Mesendoderm (in vitro differentiated cells): ENCODE measurements at regions not wholly inside any gene's neighbourhood (a gene's known extent, or its start where the extent isn't known, plus 50 kb on each side); places are given as distances from the start of the nearest gene placed in this dataset.

Experiments
- DNase-seq: peaks from one replicate; pipeline ENCODE4 v3.0.0; 2013
- H2AK5ac ChIP-seq: 2 replicates; pipeline ENCODE4 v1.6.1; 2013; ENCODE audit warnings: low read length, inconsistent platforms
- H2BK120ac ChIP-seq: 2 replicates; pipeline ENCODE4 v1.6.1; 2013; ENCODE audit warnings: low read depth, mild to moderate bottlenecking, low read length, moderate library complexity, mixed read lengths
- H2BK15ac ChIP-seq: replicated peaks from 2 replicates; pipeline ENCODE4 v1.6.1; 2013; ENCODE audit warnings: low read depth, mild to moderate bottlenecking, moderate library complexity
- H2BK5ac ChIP-seq: 2 replicates; pipeline ENCODE4 v1.6.1; 2013; ENCODE audit warnings: low read length, inconsistent platforms
- H3K18ac ChIP-seq: 2 replicates; pipeline ENCODE4 v1.6.1; 2013; ENCODE audit warnings: mild to moderate bottlenecking, low read length, mixed read lengths
- H3K23ac ChIP-seq: one replicate; pipeline ENCODE4 v1.6.1; 2013; ENCODE audit warnings: low read length
- H3K27ac ChIP-seq: 2 replicates; pipeline ENCODE4 v1.5.1; 2013; ENCODE audit warnings: low read depth, mild to moderate bottlenecking, inconsistent platforms, low read length, moderate library complexity
- H3K27me3 ChIP-seq: 2 replicates; pipeline ENCODE4 v1.6.1; 2013; ENCODE audit warnings: low read length, control low read depth, mild to moderate bottlenecking, inconsistent platforms; ENCODE audit not compliant: insufficient read depth, poor library complexity
- H3K36me3 ChIP-seq: 2 replicates; pipeline ENCODE4 v1.6.1; 2013; ENCODE audit warnings: low read length, inconsistent platforms; ENCODE audit not compliant: control insufficient read depth, insufficient read depth
- H3K4ac ChIP-seq: one replicate; pipeline ENCODE4 v1.6.1; 2013; ENCODE audit warnings: low read depth, mild to moderate bottlenecking, low read length, moderate library complexity
- H3K4me1 ChIP-seq: 2 replicates; pipeline ENCODE4 v1.6.1; 2013; ENCODE audit warnings: low read depth, low read length, inconsistent platforms; ENCODE audit not compliant: control insufficient read depth
- H3K4me2 ChIP-seq: 2 replicates; pipeline ENCODE4 v1.6.1; 2013; ENCODE audit warnings: low read length
- H3K4me3 ChIP-seq: 2 replicates; pipeline ENCODE4 v1.5.1; 2013; ENCODE audit warnings: mild to moderate bottlenecking, low read length
- H3K56ac ChIP-seq: one replicate; pipeline ENCODE4 v1.6.1; 2013; ENCODE audit warnings: low read length
- H3K79me1 ChIP-seq: 2 replicates; pipeline ENCODE4 v1.6.1; 2013; ENCODE audit warnings: low read length, inconsistent platforms
- H3K79me2 ChIP-seq: 2 replicates; pipeline ENCODE4 v1.6.1; 2013; ENCODE audit warnings: mild to moderate bottlenecking, low read length; ENCODE audit not compliant: control insufficient read depth, insufficient read depth
- H3K9ac ChIP-seq: 2 replicates; pipeline ENCODE4 v1.6.1; 2013; ENCODE audit warnings: low read length, inconsistent platforms
- H4K5ac ChIP-seq: one replicate; pipeline ENCODE4 v1.6.1; 2013; ENCODE audit warnings: low read length
- H4K8ac ChIP-seq: one replicate; pipeline ENCODE4 v1.6.1; 2013; ENCODE audit warnings: low read depth, mild to moderate bottlenecking, control low read depth, low read length, moderate library complexity
- WGBS: extraction: QIAGEN DNeasy Blood & Tissue Kit; methylation state at CpG from one replicate; pipeline ENCODE4 v1.1.7; 2013; ENCODE audit warnings: low lambda C conversion rate, missing lambda C conversion rate; ENCODE audit not compliant: insufficient coverage; ENCODE audit errors: extremely low coverage; 5-methylcytosine and 5-hydroxymethylcytosine counted together

DNA sequence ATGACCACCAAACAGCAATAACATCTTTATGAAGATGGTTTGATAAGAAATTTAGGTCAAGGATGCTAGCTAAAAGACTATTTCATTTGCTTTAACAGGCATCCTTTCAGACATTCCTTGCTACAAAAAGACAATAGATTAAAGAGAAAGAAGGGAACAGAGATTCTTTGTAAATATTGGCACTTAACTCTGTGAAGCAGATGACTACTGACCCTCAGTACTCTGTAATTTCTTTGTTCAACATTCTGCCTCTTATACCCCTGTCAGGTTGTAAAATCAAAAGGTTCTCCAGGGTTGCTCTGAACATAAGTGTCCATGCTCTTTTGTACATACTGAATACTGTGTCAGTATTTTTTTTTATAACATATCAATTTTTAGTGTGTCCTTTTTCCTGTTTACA, 610.6 kb upstream of the GRAMD2B start:
- no peak for DNase-seq
- H3K4me3 ChIP-seq, result no peak overlapping the region
- no peak overlapping the region for H3K18ac ChIP-seq
- H3K79me1 ChIP-seq, result no peaks in the 10 kb centered on the region
- H2AK5ac ChIP-seq, result no peak overlapping the region
- H4K5ac ChIP-seq, result no peak overlapping the region
- H2BK15ac ChIP-seq, result no peak overlapping the region
- H3K36me3 ChIP-seq, result no peaks in the 10 kb centered on the region
- no peak overlapping the region for H2BK5ac ChIP-seq
- H3K9ac ChIP-seq, result no peak overlapping the region
- no peak overlapping the region for H4K8ac ChIP-seq
- H3K23ac ChIP-seq, result no peak overlapping the region
- no peak overlapping the region for H3K4ac ChIP-seq
- no peak overlapping the region for H3K56ac ChIP-seq
- no peak overlapping the region for H3K4me2 ChIP-seq
- no peaks in the 10 kb centered on the region for H3K27me3 ChIP-seq
- no peaks in the 10 kb centered on the region for H3K79me2 ChIP-seq
- no peak overlapping the region for H2BK120ac ChIP-seq
- no peaks in the 10 kb centered on the region for H3K4me1 ChIP-seq
- no peak overlapping the region for H3K27ac ChIP-seq

DNA sequence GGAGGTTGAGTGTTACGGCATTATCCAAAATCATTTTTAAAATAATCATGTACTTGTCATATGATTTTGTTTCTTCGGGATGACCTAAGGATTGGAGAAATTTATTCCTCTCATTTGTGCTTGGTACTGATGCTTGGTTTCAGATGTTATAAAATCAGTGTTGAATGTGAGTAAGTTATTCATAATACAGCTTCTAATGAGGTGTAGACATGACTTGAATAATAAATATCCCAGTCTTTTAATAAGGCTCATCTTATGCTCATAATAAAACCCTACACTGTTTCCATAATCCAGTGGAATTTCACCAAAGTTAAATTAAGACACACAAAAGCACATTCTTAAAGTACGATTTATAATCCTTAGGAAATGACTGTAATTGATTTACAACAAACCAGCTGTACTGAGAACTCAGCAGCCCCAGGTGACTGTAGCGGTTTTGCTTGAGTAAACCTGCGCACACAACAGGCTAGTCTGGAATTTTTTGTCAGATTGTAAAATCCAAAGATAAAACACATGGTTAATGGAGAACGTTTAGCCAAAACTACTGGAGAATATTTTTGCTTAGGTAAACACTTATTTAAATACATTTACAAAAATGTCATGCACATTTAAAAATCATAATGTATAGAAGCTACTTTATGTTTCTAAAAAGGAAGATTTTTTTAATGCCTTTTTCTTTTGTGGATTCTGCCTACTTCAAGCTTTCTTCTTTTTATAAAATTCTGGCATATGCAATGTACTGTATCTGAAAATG, 609.8 kb upstream of the GRAMD2B start:
- H3K9ac ChIP-seq, result no peak overlapping the region
- no peak overlapping the region for H2BK120ac ChIP-seq
- H3K4me1 ChIP-seq, result no peaks in the 10 kb centered on the region
- H4K8ac ChIP-seq, result no peak overlapping the region
- WGBS, result no CpG with 5 or more reads among the region's 6 CpGs
- H3K4ac ChIP-seq, result no peak overlapping the region
- no peak overlapping the region for H2AK5ac ChIP-seq
- no peak overlapping the region for H3K23ac ChIP-seq
- no peak overlapping the region for H3K27ac ChIP-seq
- no peaks in the 10 kb centered on the region for H3K79me1 ChIP-seq
- no peaks in the 10 kb centered on the region for H3K36me3 ChIP-seq
- no peak overlapping the region for H4K5ac ChIP-seq
- H3K79me2 ChIP-seq, result no peaks in the 10 kb centered on the region
- H3K4me2 ChIP-seq, result no peak overlapping the region
- no peak overlapping the region for H3K18ac ChIP-seq
- no peak overlapping the region for H2BK5ac ChIP-seq
- no peak overlapping the region for H2BK15ac ChIP-seq
- no peak overlapping the region for H3K56ac ChIP-seq
- no peak overlapping the region for H3K4me3 ChIP-seq
- no peak for DNase-seq
- H3K27me3 ChIP-seq, result no peaks in the 10 kb centered on the region

- Histone ChIP-seq H2BK120ac (no peak overlapping the region), H3K4me1 (no peaks in the 10 kb centered on the region), H3K27me3 (no peaks in the 10 kb centered on the region), H3K79me1 (no peaks in the 10 kb centered on the region), H3K27ac (no peak overlapping the region), H3K23ac (no peak overlapping the region), H3K79me2 (no peaks in the 10 kb centered on the region), H3K18ac (no peak overlapping the region), H4K8ac (no peak overlapping the region), H3K4me3 (no peak overlapping the region), H4K5ac (no peak overlapping the region), H3K36me3 (no peaks in the 10 kb centered on the region), H3K56ac (no peak overlapping the region), H2BK5ac (no peak overlapping the region), H2BK15ac (no peak overlapping the region), H3K4me2 (no peak overlapping the region), H3K4ac (no peak overlapping the region), H2AK5ac (no peak overlapping the region), H3K9ac (no peak overlapping the region)
- no CpG with 5 or more reads among the region's 2 CpGs for WGBS
- DNase-seq, result no peak
Observed at GRCh38 chr5:125814119-125814518, 609.1 kb upstream of the GRAMD2B start.

DNA sequence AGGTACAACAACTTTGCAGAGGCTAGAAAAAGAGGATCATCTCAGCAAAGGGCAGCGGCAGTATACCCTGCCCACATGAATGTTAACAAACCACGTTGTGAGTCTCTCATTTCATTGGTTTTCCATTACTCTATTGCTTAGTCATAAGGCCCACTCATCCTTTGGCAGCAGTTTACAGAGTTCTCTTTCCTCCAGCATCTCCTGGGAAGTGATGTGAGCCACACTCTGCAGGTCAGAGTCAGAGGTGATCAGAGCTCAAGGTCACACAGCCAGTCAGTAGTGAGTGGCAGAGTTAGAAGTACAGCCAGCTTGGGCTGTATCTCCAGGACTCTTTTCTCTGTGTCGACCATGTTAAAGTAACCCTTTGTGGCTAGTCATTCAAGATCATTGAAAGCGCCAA, 599.6 kb upstream of the GRAMD2B start:
- Histone ChIP-seq H4K8ac (no peak overlapping the region), H3K4me1 (no peaks in the 10 kb centered on the region)

GRCh38 chr5:125826214-125826613, 597.0 kb upstream of the GRAMD2B start:
- Histone ChIP-seq H2BK15ac (no peak overlapping the region), H3K4ac (no peak overlapping the region), H2BK120ac (no peak overlapping the region), H3K36me3 (no peaks in the 10 kb centered on the region), H3K27me3 (no peaks in the 10 kb centered on the region), H3K79me1 (no peaks in the 10 kb centered on the region), H3K4me1 (no peaks in the 10 kb centered on the region), H3K4me2 (no peak overlapping the region), H3K23ac (no peak overlapping the region), H3K9ac (no peak overlapping the region), H3K56ac (no peak overlapping the region), H2AK5ac (no peak overlapping the region), H3K27ac (no peak overlapping the region), H3K18ac (no peak overlapping the region), H4K5ac (peak overlapping the region; percentile 18), H3K79me2 (no peaks in the 10 kb centered on the region), H2BK5ac (no peak overlapping the region), H3K4me3 (no peak overlapping the region), H4K8ac (no peak overlapping the region)
- peak; percentile 53 for DNase-seq

More for the DNA sequence above, 599.6 kb upstream of the GRAMD2B start:
- Histone ChIP-seq H3K27ac (no peak overlapping the region), H3K79me1 (no peaks in the 10 kb centered on the region), H2AK5ac (no peak overlapping the region), H3K4me2 (no peak overlapping the region), H3K27me3 (no peaks in the 10 kb centered on the region), H4K5ac (no peak overlapping the region), H2BK120ac (no peak overlapping the region), H3K56ac (no peak overlapping the region), H3K23ac (no peak overlapping the region), H3K4ac (no peak overlapping the region), H2BK5ac (no peak overlapping the region), H3K36me3 (no peaks in the 10 kb centered on the region), H2BK15ac (no peak overlapping the region), H3K79me2 (no peaks in the 10 kb centered on the region), H3K9ac (no peak overlapping the region), H3K4me3 (no peak overlapping the region), H3K18ac (no peak overlapping the region)
- DNase-seq, result no peak
- no CpG with 5 or more reads among the region's 4 CpGs for WGBS

GRCh38 chr5:125829349-125829748, 593.9 kb upstream of the GRAMD2B start:
- Histone ChIP-seq H3K79me2 (no peaks in the 10 kb centered on the region), H3K4me3 (no peak overlapping the region), H3K4me1 (no peaks in the 10 kb centered on the region), H4K5ac (no peak overlapping the region), H3K79me1 (no peaks in the 10 kb centered on the region), H3K36me3 (no peaks in the 10 kb centered on the region), H3K4me2 (no peak overlapping the region), H4K8ac (no peak overlapping the region), H2AK5ac (no peak overlapping the region), H3K4ac (no peak overlapping the region), H3K18ac (no peak overlapping the region), H3K27ac (no peak overlapping the region), H2BK120ac (no peak overlapping the region), H3K23ac (no peak overlapping the region), H3K9ac (no peak overlapping the region), H2BK5ac (no peak overlapping the region), H3K56ac (no peak overlapping the region), H3K27me3 (no peaks in the 10 kb centered on the region), H2BK15ac (no peak overlapping the region)
- no CpG with 5 or more reads among the region's 4 CpGs for WGBS
- DNase-seq, result no peak
